PC-3 (cell line): ENCODE measurements at regions not wholly inside any gene's neighbourhood (a gene's known extent, or its start where the extent isn't known, plus 50 kb on each side); places are given as distances from the start of the nearest gene placed in this dataset.

Experiments
- CTCF ChIP-seq: fragments of 300-600 bp; sonication (generic); conservative IDR thresholded peaks from 2 replicates; pipeline ENCODE4 v1.5.1; 2017; ENCODE audit warnings: antibody characterized with exemption, low read depth, mild to moderate bottlenecking, low read length
- EZH2phosphoT487 ChIP-seq: fragments of 300-600 bp; sonication (generic); IDR thresholded peaks from 2 replicates; pipeline ENCODE4 v1.6.1; 2018; ENCODE audit warnings: mild to moderate bottlenecking, antibody characterized with exemption, low read length, borderline replicate concordance

DNA sequence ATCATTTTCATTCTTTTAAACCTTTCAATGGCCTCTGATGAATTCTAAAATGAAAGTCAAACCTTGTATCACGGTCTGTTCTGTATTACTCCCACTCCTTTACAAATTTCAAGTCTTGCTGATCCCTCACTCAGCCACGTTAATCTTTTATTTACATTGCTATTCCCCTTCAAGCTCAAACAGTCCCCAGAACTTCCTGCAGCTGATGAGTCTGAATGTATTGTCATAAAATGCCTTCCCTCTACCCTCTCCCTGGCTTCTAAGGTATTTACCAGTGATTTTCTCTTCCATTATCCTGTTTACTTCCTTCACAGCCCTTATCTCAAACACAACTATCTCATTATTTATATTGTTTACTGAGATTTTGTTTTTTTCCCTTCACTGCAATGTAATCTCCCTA, 562.3 kb upstream of the C9orf72 start:
- TF ChIP-seq CTCF (no peak), EZH2phosphoT487 (no peak)
